IMR-90 (cell line): ENCODE measurements at regions not wholly inside any gene's neighbourhood (a gene's known extent, or its start where the extent isn't known, plus 50 kb on each side); places are given as distances from the start of the nearest gene placed in this dataset.

Source experiments
- ATAC-seq: fragments of 200-7000 bp; cut with Tn5 transposase; 2 replicates; pipeline ENCODE4 v1.9.1; 2020; ENCODE audit warnings: low read depth, mild to moderate bottlenecking, moderate library complexity
- BruUV-seq: library from RNA; stranded (reverse); fragments of 400-500 nt; replicated peaks from 2 replicates; lab custom pipeline; 2021; lab: Mats Ljungman, UMichigan
- CTCF ChIA-PET: fragments of 300-600 bp; formaldehyde crosslinking; extraction: SDS; loops from one replicate; lab custom pipeline; 2021; ENCODE audit warnings: antibody characterized with exemption; lab: Yijun Ruan, JAX
- POLR2A ChIA-PET: fragments of 300-600 bp; sonication (Branson Sonifier 250); formaldehyde crosslinking; loops from one replicate; lab custom pipeline; 2022; ENCODE audit warnings: antibody characterized with exemption; ENCODE audit not compliant: unreplicated experiment; lab: Charles Lee
- DNase-seq: peaks from one replicate; pipeline ENCODE4 v3.0.0; 2013
- H2AFZ ChIP-seq: replicated peaks from 2 replicates; pipeline ENCODE3; 2013; ENCODE audit warnings: low read length, mild to moderate bottlenecking; ENCODE audit not compliant: poor library complexity
- H2AK5ac ChIP-seq: 2 replicates; pipeline ENCODE4 v1.6.1; 2013; ENCODE audit warnings: low read depth, low read length, inconsistent platforms
- H2AK9ac ChIP-seq: replicated peaks from 2 replicates; pipeline ENCODE3; 2013; ENCODE audit warnings: mild to moderate bottlenecking, low read depth, low read length, moderate library complexity; ENCODE audit not compliant: poor library complexity
- H2BK120ac ChIP-seq: 2 replicates; pipeline ENCODE4 v1.6.1; 2013; ENCODE audit warnings: low read depth, low read length, inconsistent platforms
- H2BK15ac ChIP-seq: 3 replicates; pipeline ENCODE4 v1.6.1; 2013; ENCODE audit warnings: low read depth, low read length, inconsistent platforms
- H2BK20ac ChIP-seq: 2 replicates; pipeline ENCODE4 v1.6.1; 2013; ENCODE audit warnings: low read depth, mild to moderate bottlenecking, inconsistent platforms, low read length, moderate library complexity
- H2BK5ac ChIP-seq: 2 replicates; pipeline ENCODE4 v1.6.1; 2013; ENCODE audit warnings: mild to moderate bottlenecking, low read depth, low read length, inconsistent platforms; ENCODE audit not compliant: poor library complexity, severe bottlenecking
- H3K14ac ChIP-seq: replicated peaks from 2 replicates; pipeline ENCODE4 v1.6.1; 2013; ENCODE audit warnings: low read depth, low read length, inconsistent platforms
- H3K18ac ChIP-seq: 2 replicates; pipeline ENCODE4 v1.6.1; 2013; ENCODE audit warnings: low read depth, low read length, control low read depth
- H3K23ac ChIP-seq: 2 replicates; pipeline ENCODE4 v1.6.1; 2013; ENCODE audit warnings: low read depth, low read length, inconsistent platforms
- H3K27ac ChIP-seq: 2 replicates; pipeline ENCODE4 v1.5.1; 2013; ENCODE audit warnings: mild to moderate bottlenecking, control low read depth, low read length; ENCODE audit not compliant: insufficient read depth
- H3K27me3 ChIP-seq: 2 replicates; pipeline ENCODE4 v1.6.1; 2013; ENCODE audit warnings: low read length; ENCODE audit not compliant: control insufficient read depth, insufficient read depth
- H3K36me3 ChIP-seq: 2 replicates; pipeline ENCODE4 v1.6.1; 2013; ENCODE audit warnings: low read length, mixed read lengths; ENCODE audit not compliant: control insufficient read depth, insufficient read depth
- H3K4ac ChIP-seq: 2 replicates; pipeline ENCODE4 v1.6.1; 2013; ENCODE audit warnings: low read depth, low read length, inconsistent platforms
- H3K4me1 ChIP-seq: 2 replicates; pipeline ENCODE4 v1.6.1; 2013; ENCODE audit warnings: low read length, mixed read lengths; ENCODE audit not compliant: control insufficient read depth, insufficient read depth
- H3K4me2 ChIP-seq: 2 replicates; pipeline ENCODE4 v1.6.1; 2013; ENCODE audit warnings: low read depth, mild to moderate bottlenecking, control low read depth, low read length, moderate library complexity
- H3K4me3 ChIP-seq: 2 replicates; pipeline ENCODE4 v1.5.1; 2013; ENCODE audit warnings: low read depth, mild to moderate bottlenecking, control low read depth, low read length, moderate library complexity; ENCODE audit not compliant: insufficient read depth
- H3K56ac ChIP-seq: 2 replicates; pipeline ENCODE4 v1.6.1; 2013; ENCODE audit warnings: low read length, inconsistent platforms; ENCODE audit not compliant: insufficient read depth; ENCODE audit errors: extremely low read depth
- H3K79me1 ChIP-seq, 2 experiments: 2 replicates each; pipeline ENCODE4 v1.6.1; 2013; ENCODE audit warnings: low read length in 2 of 2, inconsistent platforms in 1 of 2, low read depth in 1 of 2
- H3K9ac ChIP-seq: 2 replicates; pipeline ENCODE4 v1.6.1; 2013; ENCODE audit warnings: low read depth, low read length, control low read depth
- H3K9me1 ChIP-seq: 2 replicates; pipeline ENCODE4 v1.6.1; 2013; ENCODE audit warnings: low read length, inconsistent platforms; ENCODE audit not compliant: insufficient read depth
- H3K9me3 ChIP-seq: 2 replicates; pipeline ENCODE4 v1.6.1; 2013; ENCODE audit warnings: low read length; ENCODE audit not compliant: control insufficient read depth, insufficient read depth
- H4K20me1 ChIP-seq: 2 replicates; pipeline ENCODE4 v1.6.1; 2013; ENCODE audit warnings: low read length, inconsistent platforms; ENCODE audit not compliant: insufficient read depth
- H4K5ac ChIP-seq: 2 replicates; pipeline ENCODE4 v1.6.1; 2013; ENCODE audit warnings: mild to moderate bottlenecking, low read depth, low read length, control low read depth
- H4K8ac ChIP-seq, 2 experiments: 2 replicates each; pipeline ENCODE4 v1.6.1; 2013; ENCODE audit warnings: low read depth in 2 of 2, low read length in 2 of 2, control low read depth in 1 of 2, inconsistent platforms in 1 of 2
- H4K91ac ChIP-seq: 2 replicates; pipeline ENCODE4 v1.6.1; 2013; ENCODE audit warnings: low read depth, low read length, inconsistent platforms; ENCODE audit not compliant: insufficient read depth
- BHLHE40 ChIP-seq: fragments of 150-350 bp; IDR thresholded peaks from 2 replicates; pipeline ENCODE4 v1.6.1; 2016; ENCODE audit warnings: mild to moderate bottlenecking, low read depth, low read length
- CEBPB ChIP-seq: IDR thresholded peaks from 2 replicates; pipeline ENCODE4 v1.6.1; 2012; ENCODE audit warnings: low read depth, low read length, improper control_type of control experiment
- CHD1 ChIP-seq: IDR thresholded peaks from 2 replicates; pipeline ENCODE4 v1.6.1; 2012; ENCODE audit warnings: low read depth, low read length, improper control_type of control experiment
- CTCF ChIP-seq: conservative IDR thresholded peaks from 2 replicates; pipeline ENCODE4 v1.5.1; 2012; ENCODE audit warnings: mild to moderate bottlenecking, low read depth, low read length, improper control_type of control experiment
- FOS ChIP-seq: fragments of 150-350 bp; IDR thresholded peaks from 2 replicates; pipeline ENCODE4 v1.6.1; 2016; ENCODE audit warnings: low read depth, low read length
- MAFK ChIP-seq: IDR thresholded peaks from 2 replicates; pipeline ENCODE4 v1.6.1; 2012; ENCODE audit warnings: low read depth, low read length, improper control_type of control experiment
- MAZ ChIP-seq: IDR thresholded peaks from 2 replicates; pipeline ENCODE4 v1.6.1; 2012; ENCODE audit warnings: low read depth, mild to moderate bottlenecking, low read length, improper control_type of control experiment, moderate library complexity, borderline replicate concordance
- MXI1 ChIP-seq: IDR thresholded peaks from 2 replicates; pipeline ENCODE4 v1.6.1; 2012; ENCODE audit warnings: low read depth, mild to moderate bottlenecking, low read length, moderate library complexity, borderline replicate concordance
- NFE2L2 ChIP-seq: fragments of 150-350 bp; IDR thresholded peaks from 2 replicates; pipeline ENCODE4 v1.6.1; 2016; ENCODE audit warnings: low read depth, mild to moderate bottlenecking, low read length
- POLR2A ChIP-seq: IDR thresholded peaks from 2 replicates; pipeline ENCODE4 v1.6.1; 2012; ENCODE audit warnings: mild to moderate bottlenecking, low read depth, low read length
- RAD21 ChIP-seq: IDR thresholded peaks from 2 replicates; pipeline ENCODE4 v1.6.1; 2012; ENCODE audit warnings: low read length, improper control_type of control experiment
- RCOR1 ChIP-seq: IDR thresholded peaks from 2 replicates; pipeline ENCODE4 v1.6.1; 2012; ENCODE audit warnings: mild to moderate bottlenecking, low read length, improper control_type of control experiment; ENCODE audit not compliant: insufficient replicate concordance
- RFX5 ChIP-seq: IDR thresholded peaks from 2 replicates; pipeline ENCODE4 v1.8.0; 2012; ENCODE audit warnings: low read depth, mild to moderate bottlenecking, low read length, moderate library complexity
- SMC3 ChIP-seq: fragments of 150-350 bp; IDR thresholded peaks from 2 replicates; pipeline ENCODE4 v1.6.1; 2016; ENCODE audit warnings: low read depth, mild to moderate bottlenecking, antibody characterized with exemption, low read length, moderate library complexity
- WGBS, 2 experiments: methylation state at CpG; one replicate each; pipeline versions ENCODE4 v1.1.5 to v1.1.7; 2013; ENCODE audit warnings: missing lambda C conversion rate in 2 of 2; ENCODE audit not compliant: insufficient read length in 1 of 2; ENCODE audit errors: extremely low coverage in 2 of 2; 5-methylcytosine and 5-hydroxymethylcytosine counted together
- dilution Hi-C: fragments of 300-500 bp; cut with HindIII; formaldehyde crosslinking; loops from one replicate; pipeline ENCODE4 v1.14.3; 2018; ENCODE audit warnings: low sequenced_read_pairs; ENCODE audit not compliant: unreplicated experiment
- in situ Hi-C: fragments of 300-500 bp; cut with MboI; formaldehyde crosslinking; loops from 3 replicates; pipeline ENCODE4 v1.14.3; 2019; ENCODE audit warnings: low sequenced_read_pairs, inconsistent platforms, mixed read lengths
- intact Hi-C: fragments of 100-400 bp; cut with micrococcal nuclease; formaldehyde crosslinking; loops from 2 replicates; pipeline ENCODE4 v1.10.0; 2022
- TF ChIP-seq, protein P1 (sequence below): fragments of 150-350 bp; IDR thresholded peaks from 2 replicates; pipeline ENCODE4 v1.6.1; 2017; ENCODE audit warnings: mild to moderate bottlenecking, antibody characterized with exemption, low read length, low read depth
- TF ChIP-seq, protein P2 (sequence below): fragments of 150-350 bp; IDR thresholded peaks from 2 replicates; pipeline ENCODE4 v1.6.1; 2016; ENCODE audit warnings: low read depth, mild to moderate bottlenecking, low read length, moderate library complexity, borderline replicate concordance

- Histone ChIP-seq H3K14ac (peak overlapping the region; percentile 92; the same call in 1 of the 2 replicates), H2BK120ac (no peak overlapping the region), H2BK15ac (peak overlapping the region; percentile 43; the same call in 1 of the 3 replicates), H3K27me3 (no peaks in the 10 kb centered on the region), H3K27ac (no peak overlapping the region), H3K56ac (no peak overlapping the region), H3K23ac (no peak overlapping the region; the same call in 1 of the 2 replicates), H2AK5ac (peak overlapping the region; percentile 68; the same call in 1 of the 2 replicates), H3K4ac (peak overlapping the region; percentile 68; the same call in 1 of the 2 replicates), H3K4me3 (no peak overlapping the region), H3K36me3 (peaks cover 7% of the 10 kb centered on the region; the same call in 1 of the 2 replicates), H3K9me3 (no peaks in the 10 kb centered on the region), H4K91ac (no peak overlapping the region; the same call in 1 of the 2 replicates), H4K8ac (peak overlapping the region in 1 of 2 experiments; percentile 47; a peak in 1 of 4 replicates), H2AFZ (peak overlapping the region; percentile 46), H3K9me1 (peaks cover 12% of the 10 kb centered on the region), H3K79me1 (peaks cover 12 to 21% of the 10 kb centered on the region in 2 experiments), H2AK9ac (no peak overlapping the region), H2BK5ac (peak overlapping the region; percentile 58), H3K18ac (no peak overlapping the region; the same call in 1 of the 2 replicates), H4K5ac (peak overlapping the region; percentile 53; the same call in 1 of the 2 replicates), H3K4me2 (no peak overlapping the region), H3K9ac (no peak overlapping the region), H2BK20ac (no peak overlapping the region; the same call in 1 of the 2 replicates), H3K4me1 (peaks cover 11% of the 10 kb centered on the region), H4K20me1 (no peaks in the 10 kb centered on the region; the same call in 1 of the 2 replicates)
- no TSS peak for BruUV-seq
- ATAC-seq (no peak), DNase-seq (peak; percentile 13)
- intact Hi-C loops (no loop called here), in situ Hi-C loops (no loop called here), dilution Hi-C loops (no loop called here)
- ChIA-PET POLR2A (no interaction called here), CTCF (no interaction called here)
- TF ChIP-seq MXI1 (no peak), SMC3 (no peak), POLR2A (no peak), RFX5 (no peak), RAD21 (no peak), CEBPB (no peak), FOS (no peak), CTCF (no peak), NFE2L2 (no peak), MAZ (no peak), BHLHE40 (no peak), RCOR1 (no peak), CHD1 (no peak), MAFK (no peak)
- TF ChIP-seq, protein P1, sequence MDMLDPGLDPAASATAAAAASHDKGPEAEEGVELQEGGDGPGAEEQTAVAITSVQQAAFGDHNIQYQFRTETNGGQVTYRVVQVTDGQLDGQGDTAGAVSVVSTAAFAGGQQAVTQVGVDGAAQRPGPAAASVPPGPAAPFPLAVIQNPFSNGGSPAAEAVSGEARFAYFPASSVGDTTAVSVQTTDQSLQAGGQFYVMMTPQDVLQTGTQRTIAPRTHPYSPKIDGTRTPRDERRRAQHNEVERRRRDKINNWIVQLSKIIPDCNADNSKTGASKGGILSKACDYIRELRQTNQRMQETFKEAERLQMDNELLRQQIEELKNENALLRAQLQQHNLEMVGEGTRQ = no peak
- TF ChIP-seq, protein P2, sequence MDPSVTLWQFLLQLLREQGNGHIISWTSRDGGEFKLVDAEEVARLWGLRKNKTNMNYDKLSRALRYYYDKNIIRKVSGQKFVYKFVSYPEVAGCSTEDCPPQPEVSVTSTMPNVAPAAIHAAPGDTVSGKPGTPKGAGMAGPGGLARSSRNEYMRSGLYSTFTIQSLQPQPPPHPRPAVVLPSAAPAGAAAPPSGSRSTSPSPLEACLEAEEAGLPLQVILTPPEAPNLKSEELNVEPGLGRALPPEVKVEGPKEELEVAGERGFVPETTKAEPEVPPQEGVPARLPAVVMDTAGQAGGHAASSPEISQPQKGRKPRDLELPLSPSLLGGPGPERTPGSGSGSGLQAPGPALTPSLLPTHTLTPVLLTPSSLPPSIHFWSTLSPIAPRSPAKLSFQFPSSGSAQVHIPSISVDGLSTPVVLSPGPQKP = no peak
- WGBS, 2 experiments = no CpG with 5 or more reads among the region's 4 CpGs
Measured at GRCh38 chr6:30265181-30265580, 52.0 kb upstream of the TRIM26 start.
